Upper lobe of left lung (tissue), 4 donors: ENCODE measurements at regions not wholly inside any gene's neighbourhood (a gene's known extent, or its start where the extent isn't known, plus 50 kb on each side); places are given as distances from the start of the nearest gene placed in this dataset.

Source experiments
- EP300 ChIP-seq, 4 donors: sonication (generic); formaldehyde crosslinking; IDR thresholded peaks; one replicate each; pipeline ENCODE4 v1.5.1; 2017; ENCODE audit warnings: antibody characterized with exemption in 4 of 4, control low read depth in 2 of 4
- POLR2A ChIP-seq, 4 donors: fragments of 450-650 bp; IDR thresholded peaks; one replicate each; pipeline ENCODE4 v1.5.1; 2016 to 2017; ENCODE audit warnings: antibody characterized with exemption in 4 of 4, mild to moderate bottlenecking in 2 of 4
- TF ChIP-seq, protein P1 (sequence below), 6 experiments: fragments of 450-650 bp in 4 of 6; fragments of 200-600 bp in 2 of 6; sonication (generic) in 2 of 6; IDR thresholded peaks; one replicate each; pipeline ENCODE4 v1.5.1; 2016 to 2019; ENCODE audit warnings: antibody characterized with exemption in 6 of 6

DNA sequence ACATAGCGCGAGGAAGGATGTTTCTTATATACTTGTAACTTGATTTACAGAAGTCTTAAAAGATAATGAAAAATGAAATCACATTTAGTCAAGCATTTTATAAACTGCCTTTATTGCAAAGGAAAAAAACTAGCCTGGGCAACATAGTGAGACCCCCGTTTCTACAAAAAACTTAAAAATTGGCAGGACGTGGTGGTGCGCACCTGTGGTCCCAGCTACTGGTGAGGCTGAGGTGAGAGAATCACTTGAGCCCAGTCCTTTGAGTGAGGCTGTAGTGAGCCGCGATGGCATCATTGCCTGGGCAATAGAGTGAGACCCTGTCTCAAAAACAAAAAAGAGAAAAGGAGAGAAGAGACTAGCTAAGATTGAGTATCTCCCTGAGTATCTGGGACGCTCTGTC, 145.2 kb upstream of the CIBAR2 start:
- TF ChIP-seq POLR2A (IDR thresholded peaks at IDR 0.05) (no peak), EP300 (IDR thresholded peaks at IDR 0.05) (no peak)
- TF ChIP-seq, protein P1, sequence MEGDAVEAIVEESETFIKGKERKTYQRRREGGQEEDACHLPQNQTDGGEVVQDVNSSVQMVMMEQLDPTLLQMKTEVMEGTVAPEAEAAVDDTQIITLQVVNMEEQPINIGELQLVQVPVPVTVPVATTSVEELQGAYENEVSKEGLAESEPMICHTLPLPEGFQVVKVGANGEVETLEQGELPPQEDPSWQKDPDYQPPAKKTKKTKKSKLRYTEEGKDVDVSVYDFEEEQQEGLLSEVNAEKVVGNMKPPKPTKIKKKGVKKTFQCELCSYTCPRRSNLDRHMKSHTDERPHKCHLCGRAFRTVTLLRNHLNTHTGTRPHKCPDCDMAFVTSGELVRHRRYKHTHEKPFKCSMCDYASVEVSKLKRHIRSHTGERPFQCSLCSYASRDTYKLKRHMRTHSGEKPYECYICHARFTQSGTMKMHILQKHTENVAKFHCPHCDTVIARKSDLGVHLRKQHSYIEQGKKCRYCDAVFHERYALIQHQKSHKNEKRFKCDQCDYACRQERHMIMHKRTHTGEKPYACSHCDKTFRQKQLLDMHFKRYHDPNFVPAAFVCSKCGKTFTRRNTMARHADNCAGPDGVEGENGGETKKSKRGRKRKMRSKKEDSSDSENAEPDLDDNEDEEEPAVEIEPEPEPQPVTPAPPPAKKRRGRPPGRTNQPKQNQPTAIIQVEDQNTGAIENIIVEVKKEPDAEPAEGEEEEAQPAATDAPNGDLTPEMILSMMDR (IDR thresholded peaks at IDR 0.05): no peak
